ENCODE measurements at regions not wholly inside any gene's neighbourhood (a gene's known extent, or its start where the extent isn't known, plus 50 kb on each side); places are given as distances from the start of the nearest gene placed in this dataset.

DNA sequence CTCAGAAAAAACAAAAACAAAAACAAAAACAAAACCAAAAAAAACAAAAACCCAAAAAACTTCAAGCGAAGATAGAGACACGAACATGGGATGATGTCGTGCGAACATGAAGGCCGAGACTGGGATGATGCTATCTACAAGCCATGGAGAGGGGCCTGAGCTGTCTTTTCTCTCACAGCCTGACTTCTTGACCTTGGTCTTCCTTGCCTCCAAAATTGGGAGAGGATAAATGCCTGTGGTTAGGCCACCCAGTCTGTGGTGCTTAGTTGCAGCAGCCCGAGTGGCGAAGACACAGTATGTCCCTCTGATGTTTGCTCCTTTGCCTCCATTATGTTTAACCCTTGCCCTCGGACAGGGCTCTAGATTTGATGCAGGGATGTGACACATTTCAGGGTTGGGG is 130.4 kb upstream of the BASP1 start:
- no peak for DNase-seq (ENCODE audit: low read depth)

DNA sequence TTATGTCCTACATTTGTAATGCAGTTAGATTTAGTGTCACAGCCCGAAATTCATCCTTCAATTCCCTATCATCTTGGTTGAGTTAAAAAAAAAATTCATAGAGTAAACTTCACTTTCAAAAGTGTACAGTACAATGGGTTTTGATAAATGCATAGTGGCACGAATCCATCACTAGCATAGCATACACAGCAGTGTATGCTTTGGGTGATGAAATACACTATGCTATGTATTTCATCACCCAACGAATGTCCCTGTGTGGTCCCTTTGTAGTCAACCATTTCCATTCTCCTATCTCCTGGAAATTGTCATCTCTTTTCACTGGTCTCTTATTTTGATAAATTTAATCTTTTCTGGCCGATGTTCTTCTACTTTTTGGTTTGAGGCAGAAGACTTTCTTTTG is 129.4 kb upstream of the BASP1 start:
- no peak for DNase-seq (ENCODE audit: low read depth)
- TF ChIP-seq, protein P1, sequence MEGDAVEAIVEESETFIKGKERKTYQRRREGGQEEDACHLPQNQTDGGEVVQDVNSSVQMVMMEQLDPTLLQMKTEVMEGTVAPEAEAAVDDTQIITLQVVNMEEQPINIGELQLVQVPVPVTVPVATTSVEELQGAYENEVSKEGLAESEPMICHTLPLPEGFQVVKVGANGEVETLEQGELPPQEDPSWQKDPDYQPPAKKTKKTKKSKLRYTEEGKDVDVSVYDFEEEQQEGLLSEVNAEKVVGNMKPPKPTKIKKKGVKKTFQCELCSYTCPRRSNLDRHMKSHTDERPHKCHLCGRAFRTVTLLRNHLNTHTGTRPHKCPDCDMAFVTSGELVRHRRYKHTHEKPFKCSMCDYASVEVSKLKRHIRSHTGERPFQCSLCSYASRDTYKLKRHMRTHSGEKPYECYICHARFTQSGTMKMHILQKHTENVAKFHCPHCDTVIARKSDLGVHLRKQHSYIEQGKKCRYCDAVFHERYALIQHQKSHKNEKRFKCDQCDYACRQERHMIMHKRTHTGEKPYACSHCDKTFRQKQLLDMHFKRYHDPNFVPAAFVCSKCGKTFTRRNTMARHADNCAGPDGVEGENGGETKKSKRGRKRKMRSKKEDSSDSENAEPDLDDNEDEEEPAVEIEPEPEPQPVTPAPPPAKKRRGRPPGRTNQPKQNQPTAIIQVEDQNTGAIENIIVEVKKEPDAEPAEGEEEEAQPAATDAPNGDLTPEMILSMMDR (IDR thresholded peaks at IDR 0.05; ENCODE audit: low read depth, low read length, missing control alignments): no peak
- no peak overlapping the region for H3K4me3 ChIP-seq (ENCODE audit: low read depth, low read length)

More for the DNA sequence above, 130.4 kb upstream of the BASP1 start:
- H3K4me3 ChIP-seq (ENCODE audit: low read depth, low read length): no peak overlapping the region
- TF ChIP-seq, protein P1 (IDR thresholded peaks at IDR 0.05; ENCODE audit: low read depth, low read length, missing control alignments): no peak

DNA sequence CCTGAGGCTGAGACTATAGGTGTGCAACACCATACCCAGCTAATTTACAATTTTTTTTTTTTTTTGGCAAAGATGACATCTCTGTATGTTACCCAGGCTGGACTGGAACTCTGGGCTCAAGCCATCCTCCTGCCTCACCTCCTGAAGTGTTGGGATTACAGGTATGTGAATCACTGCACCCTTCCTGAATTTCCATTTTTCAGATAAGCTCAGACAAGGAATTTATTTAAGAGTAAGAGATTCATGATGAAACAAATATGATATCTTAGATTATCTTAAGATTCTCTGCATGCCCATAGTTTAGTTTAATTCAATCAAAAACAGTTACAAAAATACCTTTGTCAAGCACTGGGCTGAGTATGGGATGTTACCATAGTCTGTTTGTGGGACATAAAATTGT is 128.4 kb upstream of the BASP1 start:
- no peak for DNase-seq (ENCODE audit: low read depth)
- H3K4me3 ChIP-seq (ENCODE audit: low read depth, low read length): no peak overlapping the region
- TF ChIP-seq, protein P1 (IDR thresholded peaks at IDR 0.05; ENCODE audit: low read depth, low read length, missing control alignments): no peak

DNA sequence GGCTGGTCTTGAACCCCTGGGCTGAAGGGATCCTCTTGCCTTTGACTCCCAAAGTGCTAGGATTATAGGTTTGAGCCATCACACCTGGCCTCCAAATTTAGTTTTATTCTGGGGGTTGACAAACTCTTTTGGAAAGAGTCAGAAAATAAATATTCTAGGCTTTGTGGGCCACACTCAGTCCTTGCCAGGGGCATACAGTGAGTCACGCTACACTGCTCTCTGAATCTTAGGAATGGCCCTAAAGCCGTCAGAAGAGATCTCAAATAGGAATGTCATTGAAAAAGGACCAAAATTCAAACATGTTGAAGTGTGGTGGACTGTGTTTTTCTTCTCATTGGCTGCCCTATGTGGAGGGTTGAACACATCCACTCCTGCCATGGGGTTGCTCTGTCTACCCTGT is 127.7 kb upstream of the BASP1 start:
- DNase-seq (ENCODE audit: low read depth): no peak
- TF ChIP-seq, protein P1 (IDR thresholded peaks at IDR 0.05; ENCODE audit: low read depth, low read length, missing control alignments): no peak
- H3K4me3 ChIP-seq (ENCODE audit: low read depth, low read length): no peak overlapping the region

DNA sequence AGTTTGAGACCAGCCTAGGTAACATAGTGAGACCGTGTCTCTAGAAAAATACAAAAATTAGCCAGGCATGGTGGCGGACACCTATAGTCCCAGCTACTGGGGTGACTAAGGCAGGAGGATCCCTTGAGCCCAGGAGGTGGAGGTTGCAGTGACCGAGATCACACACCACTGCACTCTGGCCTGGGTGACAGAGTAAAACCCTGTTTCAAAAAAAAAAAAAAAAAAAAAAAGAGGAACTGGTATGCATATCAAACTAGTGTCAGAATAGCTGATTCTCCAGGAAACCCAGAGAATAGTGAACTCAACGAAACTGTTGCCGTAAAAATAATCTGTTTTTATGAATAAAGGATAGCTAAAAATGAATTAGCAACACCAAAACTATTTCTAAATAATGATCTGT is 126.6 kb upstream of the BASP1 start:
- TF ChIP-seq, protein P1 (IDR thresholded peaks at IDR 0.05; ENCODE audit: low read depth, low read length, missing control alignments): no peak
- no peak for DNase-seq (ENCODE audit: low read depth)
- H3K4me3 ChIP-seq (ENCODE audit: low read depth, low read length): no peak overlapping the region

DNA sequence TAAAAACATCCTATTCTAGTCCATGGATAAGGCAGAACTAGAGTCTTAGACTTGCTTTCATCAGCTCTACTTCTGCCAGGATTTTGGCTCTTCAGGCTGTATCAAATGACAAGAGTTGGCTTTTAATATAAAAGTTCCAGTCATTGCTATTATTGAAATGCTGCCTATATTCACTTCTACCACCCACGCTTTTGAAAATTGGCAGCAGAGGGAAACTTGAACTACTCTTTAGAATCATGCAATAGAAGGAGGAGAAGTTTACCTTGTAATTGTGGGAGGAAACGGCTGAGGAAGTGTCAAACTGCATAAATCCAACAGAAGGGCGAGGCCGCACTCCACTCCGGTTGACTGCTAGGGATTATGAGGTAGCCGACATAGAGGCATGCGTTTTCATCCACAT is 122.6 kb upstream of the BASP1 start:
- DNase-seq (ENCODE audit: low read depth): no peak

More for the DNA sequence above, 122.6 kb upstream of the BASP1 start:
- H3K4me3 ChIP-seq (ENCODE audit: low read depth, low read length): no peak overlapping the region
- TF ChIP-seq, protein P1 (IDR thresholded peaks at IDR 0.05; ENCODE audit: low read depth, low read length, missing control alignments): no peak

Measured in GM12864 (cell line).